HepG2 (cell line): ENCODE measurements at regions not wholly inside any gene's neighbourhood (a gene's known extent, or its start where the extent isn't known, plus 50 kb on each side); places are given as distances from the start of the nearest gene placed in this dataset.

Source experiments
- BCL6 ChIP-seq: IDR thresholded peaks from 2 replicates; pipeline ENCODE4 v1.6.1; 2016; ENCODE audit warnings: missing genetic modification reagents, missing compliant biosample characterization
- JUND ChIP-seq: sonication (generic); formaldehyde crosslinking; IDR thresholded peaks from 2 replicates; pipeline ENCODE4 v1.8.0; 2022; ENCODE audit warnings: mild to moderate bottlenecking, missing genetic modification reagents
- ZNF274 ChIP-seq: sonication (generic); formaldehyde crosslinking; IDR thresholded peaks from 2 replicates; pipeline ENCODE4 v1.5.1; 2020; ENCODE audit warnings: mild to moderate bottlenecking, missing genetic modification reagents
- ZNF589 ChIP-seq: sonication (generic); formaldehyde crosslinking; conservative IDR thresholded peaks from 2 replicates; pipeline ENCODE4 v1.8.0; 2022; ENCODE audit warnings: mild to moderate bottlenecking, moderate library complexity, missing genetic modification reagents
- TF ChIP-seq, protein P1 (sequence below): sonication (generic); formaldehyde crosslinking; IDR thresholded peaks from 2 replicates; pipeline ENCODE4 v1.5.0; 2020; ENCODE audit warnings: mild to moderate bottlenecking, missing genetic modification reagents, moderate library complexity

DNA sequence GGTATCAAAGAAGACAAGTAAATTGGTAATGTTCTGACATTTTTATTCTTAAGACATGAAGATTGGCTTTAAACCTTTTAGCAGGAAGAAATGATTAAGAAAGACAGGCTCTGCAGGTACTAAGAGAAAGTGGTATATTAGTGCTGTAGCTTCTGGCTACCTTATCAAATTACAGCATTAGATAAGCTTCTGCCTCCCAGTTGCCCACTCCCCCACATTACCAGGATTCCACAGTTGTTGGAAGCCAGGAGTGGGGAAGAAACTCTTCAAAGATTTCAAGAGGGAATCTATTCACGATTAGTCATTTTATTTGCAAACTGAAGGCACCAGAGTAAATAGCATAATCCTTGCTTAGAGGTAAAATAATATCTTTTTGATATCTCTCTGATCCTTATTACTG is 274.9 kb downstream of the LMO4 start:
- no peak for TF ChIP-seq ZNF589 (CRISPR knock-in tag)
- no peak for TF ChIP-seq JUND
- TF ChIP-seq BCL6 (CRISPR knock-in tag): no peak
- no peak for TF ChIP-seq ZNF274 (CRISPR knock-in tag)
- TF ChIP-seq, protein P1, sequence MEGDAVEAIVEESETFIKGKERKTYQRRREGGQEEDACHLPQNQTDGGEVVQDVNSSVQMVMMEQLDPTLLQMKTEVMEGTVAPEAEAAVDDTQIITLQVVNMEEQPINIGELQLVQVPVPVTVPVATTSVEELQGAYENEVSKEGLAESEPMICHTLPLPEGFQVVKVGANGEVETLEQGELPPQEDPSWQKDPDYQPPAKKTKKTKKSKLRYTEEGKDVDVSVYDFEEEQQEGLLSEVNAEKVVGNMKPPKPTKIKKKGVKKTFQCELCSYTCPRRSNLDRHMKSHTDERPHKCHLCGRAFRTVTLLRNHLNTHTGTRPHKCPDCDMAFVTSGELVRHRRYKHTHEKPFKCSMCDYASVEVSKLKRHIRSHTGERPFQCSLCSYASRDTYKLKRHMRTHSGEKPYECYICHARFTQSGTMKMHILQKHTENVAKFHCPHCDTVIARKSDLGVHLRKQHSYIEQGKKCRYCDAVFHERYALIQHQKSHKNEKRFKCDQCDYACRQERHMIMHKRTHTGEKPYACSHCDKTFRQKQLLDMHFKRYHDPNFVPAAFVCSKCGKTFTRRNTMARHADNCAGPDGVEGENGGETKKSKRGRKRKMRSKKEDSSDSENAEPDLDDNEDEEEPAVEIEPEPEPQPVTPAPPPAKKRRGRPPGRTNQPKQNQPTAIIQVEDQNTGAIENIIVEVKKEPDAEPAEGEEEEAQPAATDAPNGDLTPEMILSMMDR (CRISPR knock-in tag): no peak
